Fibroblast of villous mesenchyme (primary cell): ENCODE measurements at regions not wholly inside any gene's neighbourhood (a gene's known extent, or its start where the extent isn't known, plus 50 kb on each side); places are given as distances from the start of the nearest gene placed in this dataset.

ENCODE experiments used
- DNase-seq: peaks from one replicate; pipeline ENCODE4 v3.0.0-alpha.2; 2010; ENCODE audit warnings: low read depth
- H3K4me3 ChIP-seq: 2 replicates; pipeline ENCODE4 v1.5.1; 2011; ENCODE audit warnings: low read depth, mild to moderate bottlenecking, low read length
- TF ChIP-seq, protein P1 (sequence below): IDR thresholded peaks from 2 replicates; pipeline ENCODE4 v1.5.1; 2012; ENCODE audit warnings: low read depth, mild to moderate bottlenecking, low read length; ENCODE audit not compliant: insufficient read depth

DNA sequence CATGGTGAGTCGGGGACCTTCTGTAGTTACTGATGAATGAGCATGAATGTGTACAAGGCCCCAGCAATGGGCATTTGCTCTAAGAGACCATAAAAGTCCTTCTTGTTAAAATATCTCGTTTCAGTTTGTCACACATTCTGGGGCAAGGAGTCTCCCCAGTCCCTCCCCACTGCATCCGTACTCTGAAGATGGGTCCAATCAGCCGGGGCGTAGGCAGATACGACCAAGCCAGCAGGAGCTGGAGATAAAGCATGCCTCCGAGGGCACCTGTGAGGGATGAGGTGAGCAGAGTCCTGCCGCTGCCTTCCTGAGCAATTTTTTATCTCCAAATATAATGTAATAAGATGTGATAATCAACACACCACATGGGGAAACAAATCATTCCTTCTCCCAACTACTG lies 528.5 kb downstream of the BCL11B start:
- TF ChIP-seq, protein P1, sequence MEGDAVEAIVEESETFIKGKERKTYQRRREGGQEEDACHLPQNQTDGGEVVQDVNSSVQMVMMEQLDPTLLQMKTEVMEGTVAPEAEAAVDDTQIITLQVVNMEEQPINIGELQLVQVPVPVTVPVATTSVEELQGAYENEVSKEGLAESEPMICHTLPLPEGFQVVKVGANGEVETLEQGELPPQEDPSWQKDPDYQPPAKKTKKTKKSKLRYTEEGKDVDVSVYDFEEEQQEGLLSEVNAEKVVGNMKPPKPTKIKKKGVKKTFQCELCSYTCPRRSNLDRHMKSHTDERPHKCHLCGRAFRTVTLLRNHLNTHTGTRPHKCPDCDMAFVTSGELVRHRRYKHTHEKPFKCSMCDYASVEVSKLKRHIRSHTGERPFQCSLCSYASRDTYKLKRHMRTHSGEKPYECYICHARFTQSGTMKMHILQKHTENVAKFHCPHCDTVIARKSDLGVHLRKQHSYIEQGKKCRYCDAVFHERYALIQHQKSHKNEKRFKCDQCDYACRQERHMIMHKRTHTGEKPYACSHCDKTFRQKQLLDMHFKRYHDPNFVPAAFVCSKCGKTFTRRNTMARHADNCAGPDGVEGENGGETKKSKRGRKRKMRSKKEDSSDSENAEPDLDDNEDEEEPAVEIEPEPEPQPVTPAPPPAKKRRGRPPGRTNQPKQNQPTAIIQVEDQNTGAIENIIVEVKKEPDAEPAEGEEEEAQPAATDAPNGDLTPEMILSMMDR = no peak
- DNase-seq = no peak
- H3K4me3 ChIP-seq = no peak overlapping the region

DNA sequence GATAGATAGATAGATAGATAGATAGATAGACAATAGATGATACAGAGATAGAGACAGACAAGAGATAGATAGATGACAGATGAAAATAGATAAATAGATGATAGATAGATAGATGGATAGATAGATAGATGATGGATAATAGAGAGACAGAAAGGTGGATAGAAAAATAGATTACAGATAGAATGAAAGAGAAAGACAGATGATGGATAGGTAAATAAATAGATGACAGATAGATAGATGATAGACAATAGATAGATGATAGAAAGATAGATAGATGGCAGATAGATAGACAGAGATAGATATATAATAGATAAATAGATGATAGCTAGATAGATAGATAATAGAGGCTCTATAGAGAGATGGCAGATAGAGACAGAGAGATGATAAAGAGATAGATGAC lies 523.0 kb downstream of the BCL11B start:
- no peak overlapping the region for H3K4me3 ChIP-seq
- DNase-seq = no peak
- TF ChIP-seq, protein P1 = no peak

DNA sequence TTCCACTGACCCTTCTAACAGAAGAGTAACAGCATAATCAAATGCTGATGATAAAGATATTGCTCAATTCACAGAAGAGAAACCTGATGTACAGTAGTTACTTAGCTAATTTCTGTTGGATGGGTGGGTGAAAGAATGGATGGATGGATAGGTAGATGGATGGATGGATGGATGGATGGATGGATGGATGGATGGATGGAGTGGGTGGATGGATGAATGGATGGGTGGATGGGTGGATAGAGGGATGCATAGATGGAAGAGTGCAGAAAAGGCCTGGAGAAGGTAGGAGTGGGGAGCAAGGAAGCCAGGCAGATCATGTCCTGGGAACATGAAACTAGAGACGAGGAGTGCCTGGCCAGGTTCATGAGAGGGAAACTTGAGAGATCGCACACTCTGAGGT lies 520.9 kb downstream of the BCL11B start:
- no peak overlapping the region for H3K4me3 ChIP-seq
- no peak for DNase-seq
- TF ChIP-seq, protein P1 = no peak

GRCh38 chr14:98752660-98753059 lies 519.3 kb downstream of the BCL11B start:
- no peak for DNase-seq
- no peak overlapping the region for H3K4me3 ChIP-seq
- TF ChIP-seq, protein P1 = no peak

- no peak for DNase-seq
- TF ChIP-seq, protein P1 = no peak
- no peak overlapping the region for H3K4me3 ChIP-seq
These were observed 517.5 kb downstream of the BCL11B start for GRCh38 chr14:98754343-98755020.

- H3K4me3 ChIP-seq = no peak overlapping the region
- TF ChIP-seq, protein P1 = no peak
- DNase-seq = no peak
These were observed 515.2 kb downstream of the BCL11B start for GRCh38 chr14:98756749-98757148.

DNA sequence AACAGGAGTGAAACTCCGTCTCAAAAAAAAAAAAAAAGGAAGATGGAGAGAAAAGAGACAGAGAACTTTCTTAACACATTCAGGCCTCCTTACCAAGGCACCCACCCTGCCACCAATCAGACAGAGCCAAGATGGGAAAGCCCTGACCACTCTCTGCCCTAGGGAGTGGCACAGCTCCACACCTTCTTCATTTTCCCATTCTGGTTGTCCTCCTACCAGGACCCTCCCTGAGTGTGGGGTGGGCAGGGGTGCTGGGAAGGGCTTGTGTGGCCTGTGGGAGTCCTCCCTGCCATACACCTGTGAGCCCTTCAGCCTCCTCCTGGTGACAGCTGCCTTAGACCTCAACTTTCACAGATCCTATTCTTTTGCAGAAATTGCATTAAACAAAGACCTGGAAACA lies 513.6 kb downstream of the BCL11B start:
- no peak overlapping the region for H3K4me3 ChIP-seq
- TF ChIP-seq, protein P1 = no peak
- no peak for DNase-seq
